Smooth muscle cell (in vitro differentiated cells): ENCODE measurements at regions not wholly inside any gene's neighbourhood (a gene's known extent, or its start where the extent isn't known, plus 50 kb on each side); places are given as distances from the start of the nearest gene placed in this dataset.

ENCODE experiments used
- DNase-seq: peaks from one replicate; lab custom pipeline; 2025; ENCODE audit not compliant: unreplicated experiment; lab: John Stamatoyannopoulos, UW
- H2AFZ ChIP-seq: fragments of 200-600 bp; sonication (generic); 2 replicates; pipeline ENCODE4 v1.6.0; 2016; ENCODE audit warnings: antibody characterized with exemption, low read depth, mild to moderate bottlenecking
- H3F3A ChIP-seq: fragments of 200-600 bp; sonication (generic); 2 replicates; pipeline ENCODE4 v1.6.0; 2017; ENCODE audit warnings: antibody characterized with exemption, low read depth
- H3K27ac ChIP-seq: fragments of 200-600 bp; sonication (generic); 2 replicates; pipeline ENCODE4 v1.5.1; 2016; ENCODE audit warnings: low read depth, mild to moderate bottlenecking
- H3K27me3 ChIP-seq: fragments of 200-600 bp; sonication (generic); 2 replicates; pipeline ENCODE4 v1.6.1; 2016; ENCODE audit warnings: low read depth, mild to moderate bottlenecking
- H3K36me3 ChIP-seq: fragments of 200-600 bp; sonication (generic); 2 replicates; pipeline ENCODE4 v1.5.1; 2016; ENCODE audit warnings: low read depth
- H3K4me1 ChIP-seq: fragments of 200-600 bp; sonication (generic); 2 replicates; pipeline ENCODE4 v1.5.1; 2016; ENCODE audit warnings: low read depth
- H3K4me2 ChIP-seq: fragments of 200-600 bp; sonication (generic); 2 replicates; pipeline ENCODE4 v1.6.0; 2016; ENCODE audit warnings: mild to moderate bottlenecking
- H3K4me3 ChIP-seq: fragments of 200-600 bp; sonication (generic); 2 replicates; pipeline ENCODE4 v1.5.1; 2016; ENCODE audit warnings: mild to moderate bottlenecking
- H3K79me2 ChIP-seq: fragments of 200-600 bp; sonication (generic); 2 replicates; pipeline ENCODE4 v1.6.0; 2016; ENCODE audit warnings: low read depth, mild to moderate bottlenecking
- H3K9ac ChIP-seq: fragments of 200-600 bp; sonication (generic); 2 replicates; pipeline ENCODE4 v1.6.0; 2016; ENCODE audit warnings: low read depth
- H3K9me3 ChIP-seq: fragments of 200-600 bp; sonication (generic); replicated peaks from 2 replicates; pipeline ENCODE4 v1.5.1; 2016; ENCODE audit warnings: low read depth
- H4K20me1 ChIP-seq: fragments of 200-600 bp; sonication (generic); 2 replicates; pipeline ENCODE4 v1.6.0; 2016; ENCODE audit warnings: low read depth
- WGBS: methylation state at CpG from one replicate; pipeline ENCODE4 v1.1.7; 2016; ENCODE audit warnings: low lambda C conversion rate; 5-methylcytosine and 5-hydroxymethylcytosine counted together
- TF ChIP-seq, protein P1 (sequence below): fragments of 200-600 bp; sonication (generic); IDR thresholded peaks from 2 replicates; pipeline ENCODE4 v1.5.1; 2017; ENCODE audit warnings: borderline replicate concordance, mild to moderate bottlenecking, antibody characterized with exemption; ENCODE audit not compliant: insufficient read depth, poor library complexity, severe bottlenecking

DNA sequence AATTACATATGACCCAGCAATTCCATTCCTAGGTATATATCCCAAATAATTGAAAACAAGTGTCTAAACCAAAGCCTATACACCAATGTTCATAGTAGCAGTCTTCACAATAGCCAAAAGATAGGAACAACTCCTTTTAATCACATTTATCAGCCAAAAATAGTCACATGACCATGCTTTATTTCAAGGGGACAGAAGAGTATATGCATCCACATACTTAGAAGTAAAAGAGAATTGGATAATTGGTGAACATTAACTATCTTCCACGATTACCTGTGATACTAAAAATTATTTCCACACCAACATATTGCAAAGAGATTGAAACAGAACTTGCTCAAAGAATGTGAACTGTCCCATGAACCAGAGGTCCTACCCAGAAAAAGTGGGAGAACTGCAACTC is 51.8 kb upstream of the FOXE1 start:
- H4K20me1 ChIP-seq, result no peaks in the 10 kb centered on the region
- H3K79me2 ChIP-seq, result no peaks in the 10 kb centered on the region
- no peak overlapping the region for H3K4me2 ChIP-seq
- TF ChIP-seq, protein P1, sequence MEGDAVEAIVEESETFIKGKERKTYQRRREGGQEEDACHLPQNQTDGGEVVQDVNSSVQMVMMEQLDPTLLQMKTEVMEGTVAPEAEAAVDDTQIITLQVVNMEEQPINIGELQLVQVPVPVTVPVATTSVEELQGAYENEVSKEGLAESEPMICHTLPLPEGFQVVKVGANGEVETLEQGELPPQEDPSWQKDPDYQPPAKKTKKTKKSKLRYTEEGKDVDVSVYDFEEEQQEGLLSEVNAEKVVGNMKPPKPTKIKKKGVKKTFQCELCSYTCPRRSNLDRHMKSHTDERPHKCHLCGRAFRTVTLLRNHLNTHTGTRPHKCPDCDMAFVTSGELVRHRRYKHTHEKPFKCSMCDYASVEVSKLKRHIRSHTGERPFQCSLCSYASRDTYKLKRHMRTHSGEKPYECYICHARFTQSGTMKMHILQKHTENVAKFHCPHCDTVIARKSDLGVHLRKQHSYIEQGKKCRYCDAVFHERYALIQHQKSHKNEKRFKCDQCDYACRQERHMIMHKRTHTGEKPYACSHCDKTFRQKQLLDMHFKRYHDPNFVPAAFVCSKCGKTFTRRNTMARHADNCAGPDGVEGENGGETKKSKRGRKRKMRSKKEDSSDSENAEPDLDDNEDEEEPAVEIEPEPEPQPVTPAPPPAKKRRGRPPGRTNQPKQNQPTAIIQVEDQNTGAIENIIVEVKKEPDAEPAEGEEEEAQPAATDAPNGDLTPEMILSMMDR, result no peak
- peaks cover 25% of the 10 kb centered on the region for H3K27me3 ChIP-seq
- no peak overlapping the region for H3K9ac ChIP-seq
- no peak overlapping the region for H3K27ac ChIP-seq
- H2AFZ ChIP-seq, result no peak overlapping the region
- no peaks in the 10 kb centered on the region for H3F3A ChIP-seq
- no peak for DNase-seq
- no peaks in the 10 kb centered on the region for H3K4me1 ChIP-seq
- no peaks in the 10 kb centered on the region for H3K9me3 ChIP-seq
- 77% methylated on average over 1 of the region's 1 CpG for WGBS
- no peak overlapping the region for H3K4me3 ChIP-seq
- H3K36me3 ChIP-seq, result no peaks in the 10 kb centered on the region

DNA sequence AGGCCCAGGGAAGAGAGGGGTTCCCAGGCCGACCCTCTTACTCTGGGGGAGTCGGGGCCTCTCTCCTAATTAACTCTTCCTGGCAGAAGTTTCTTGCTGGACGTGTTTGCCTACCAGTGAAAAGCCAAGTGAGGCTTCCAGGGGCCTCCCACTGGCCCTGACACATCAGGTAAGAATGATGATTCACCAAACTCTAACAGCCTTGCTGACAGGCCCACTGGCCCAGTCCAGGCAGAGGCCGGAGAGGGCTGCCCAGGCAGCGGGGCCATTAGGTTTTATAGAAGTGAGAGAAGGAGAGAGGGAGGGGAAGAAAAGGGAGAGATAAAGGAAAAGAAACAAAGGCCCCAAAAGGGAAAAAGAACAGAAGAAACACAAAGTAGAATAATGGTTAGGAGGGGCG is 50.8 kb upstream of the FOXE1 start:
- Histone ChIP-seq H3K27me3 (peaks cover 32% of the 10 kb centered on the region), H3K9ac (peak overlapping the region; percentile 1), H3K27ac (peak overlapping the region; percentile 61), H3K79me2 (no peaks in the 10 kb centered on the region), H2AFZ (peak overlapping the region; percentile 20), H3K9me3 (no peaks in the 10 kb centered on the region), H3K4me3 (no peak overlapping the region), H3F3A (no peaks in the 10 kb centered on the region), H3K4me1 (no peaks in the 10 kb centered on the region), H3K36me3 (no peaks in the 10 kb centered on the region), H4K20me1 (no peaks in the 10 kb centered on the region), H3K4me2 (peak overlapping the region; percentile 95)
- DNase-seq, result no peak
- TF ChIP-seq, protein P1, result no peak
- 35% methylated on average over 6 of the region's 6 CpGs for WGBS

DNA sequence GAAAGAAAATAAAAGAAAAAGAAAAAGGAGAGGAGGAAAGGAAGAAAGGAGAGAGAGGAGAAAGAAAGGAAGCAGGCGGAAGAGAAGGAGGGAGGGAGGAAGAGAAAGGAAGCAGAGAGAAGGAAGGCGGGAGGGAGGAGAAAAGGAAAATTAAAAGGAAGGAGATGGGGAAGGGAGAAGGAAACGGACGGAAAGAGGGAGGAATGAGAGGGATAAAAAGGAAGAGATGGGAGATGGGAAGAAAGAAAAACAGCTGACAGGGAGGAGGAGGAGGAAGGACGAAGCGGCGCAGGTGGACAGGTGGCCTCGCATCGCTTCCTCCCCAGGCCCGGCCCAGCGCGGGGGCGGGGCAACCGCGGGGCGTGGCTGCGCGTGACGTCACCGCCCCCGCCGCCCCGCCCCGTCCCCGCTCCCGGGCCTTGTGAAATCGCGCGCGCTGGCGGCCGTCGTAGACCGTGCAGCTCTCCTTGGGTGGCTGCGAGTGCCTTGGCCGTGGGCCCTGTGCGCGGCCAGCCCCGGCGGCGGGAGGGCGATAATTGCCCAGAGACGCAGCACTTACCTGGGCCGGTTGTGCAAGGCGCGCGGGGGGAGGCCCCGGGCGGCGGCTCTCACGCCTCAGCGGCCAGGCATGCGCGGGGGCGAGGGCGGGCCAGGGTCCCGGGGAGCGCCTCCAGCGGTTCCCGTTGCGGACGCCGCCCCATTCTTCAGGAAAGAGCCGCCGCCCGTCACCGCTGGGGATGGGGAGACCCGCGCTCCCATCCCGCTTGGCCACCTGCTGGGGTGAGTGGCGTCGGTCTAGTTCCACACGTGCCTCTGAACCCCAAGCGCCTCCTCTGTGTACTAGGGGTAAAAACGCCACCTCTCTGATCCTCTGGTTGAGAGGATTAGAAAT is 49.6 kb upstream of the FOXE1 start:
- 6% methylated on average over 23 of the region's 75 CpGs for WGBS
- Histone ChIP-seq H2AFZ (peak overlapping the region; percentile 85), H3K4me2 (peak overlapping the region; percentile 95), H3K9ac (no peak overlapping the region), H3K4me3 (peak overlapping the region; percentile 59), H3K27me3 (peaks cover 42% of the 10 kb centered on the region), H3K27ac (peak overlapping the region; percentile 61), H4K20me1 (no peaks in the 10 kb centered on the region), H3K4me1 (peaks cover 6% of the 10 kb centered on the region), H3K79me2 (no peaks in the 10 kb centered on the region), H3F3A (no peaks in the 10 kb centered on the region), H3K36me3 (no peaks in the 10 kb centered on the region), H3K9me3 (no peaks in the 10 kb centered on the region)
- no peak for DNase-seq
- TF ChIP-seq, protein P1, result no peak
